Stomach (tissue), 4 donors: ENCODE measurements at regions not wholly inside any gene's neighbourhood (a gene's known extent, or its start where the extent isn't known, plus 50 kb on each side); places are given as distances from the start of the nearest gene placed in this dataset.

Source experiments
- CTCF ChIP-seq, 7 experiments: fragments of 450-650 bp in 4 of 7; fragments of 200-600 bp in 3 of 7; sonication (generic) in 3 of 7; IDR thresholded peaks; one replicate each; pipeline ENCODE4 v1.5.1; 2016 to 2019; ENCODE audit warnings: antibody characterized with exemption in 7 of 7, control low read depth in 2 of 7, mild to moderate bottlenecking in 1 of 7
- EP300 ChIP-seq: sonication (generic); formaldehyde crosslinking; IDR thresholded peaks from one replicate; pipeline ENCODE4 v1.6.1; 2017; ENCODE audit warnings: antibody characterized with exemption
- POLR2AphosphoS5 ChIP-seq, 3 donors: sonication (generic); formaldehyde crosslinking; IDR thresholded peaks; one replicate each; pipeline ENCODE4 v1.6.1; 2016; ENCODE audit warnings: antibody characterized with exemption in 3 of 3

- no peak for TF ChIP-seq EP300
- no peak for TF ChIP-seq POLR2AphosphoS5 (IDR thresholded peaks at IDR 0.05)
- no peak for TF ChIP-seq CTCF (IDR thresholded peaks at IDR 0.05)
Observed at GRCh38 chr4:97349468-97350186, 793.6 kb downstream of the STPG2 start.
